ACC112 (cell line): ENCODE measurements at regions not wholly inside any gene's neighbourhood (a gene's known extent, or its start where the extent isn't known, plus 50 kb on each side); places are given as distances from the start of the nearest gene placed in this dataset.

Source experiments
- H2AFZ ChIP-seq: fragments of 200-600 bp; sonication (generic); one replicate; pipeline ENCODE4 v1.6.0; 2017; ENCODE audit warnings: antibody characterized with exemption, low read length; ENCODE audit not compliant: unreplicated experiment
- H3K27ac ChIP-seq: fragments of 200-600 bp; sonication (generic); 2 replicates; pipeline ENCODE4 v1.5.1; 2014; ENCODE audit warnings: low read depth, mild to moderate bottlenecking, antibody characterized with exemption, low read length, moderate library complexity
- H3K27me3 ChIP-seq: fragments of 200-600 bp; sonication (generic); 2 replicates; pipeline ENCODE4 v1.6.1; 2014; ENCODE audit warnings: mild to moderate bottlenecking, antibody characterized with exemption, low read length, moderate library complexity, mixed read lengths; ENCODE audit not compliant: insufficient read depth
- H3K36me3 ChIP-seq: fragments of 200-600 bp; sonication (generic); 2 replicates; pipeline ENCODE4 v1.6.1; 2016; ENCODE audit warnings: mild to moderate bottlenecking, antibody characterized with exemption, low read length, moderate library complexity, mixed read lengths; ENCODE audit not compliant: insufficient read depth
- H3K4me1 ChIP-seq: fragments of 200-600 bp; sonication (generic); one replicate; pipeline ENCODE4 v1.6.1; 2016; ENCODE audit warnings: low read length, mixed read lengths; ENCODE audit not compliant: insufficient read depth, unreplicated experiment, control insufficient read depth
- H3K4me3 ChIP-seq: fragments of 200-600 bp; sonication (generic); 2 replicates; pipeline ENCODE4 v1.5.1; 2014; ENCODE audit warnings: mild to moderate bottlenecking, low read depth, low read length
- H3K79me2 ChIP-seq: fragments of 200-600 bp; sonication (generic); one replicate; pipeline ENCODE4 v1.6.0; 2016; ENCODE audit warnings: low read length; ENCODE audit not compliant: control insufficient read depth, unreplicated experiment, insufficient read depth

DNA sequence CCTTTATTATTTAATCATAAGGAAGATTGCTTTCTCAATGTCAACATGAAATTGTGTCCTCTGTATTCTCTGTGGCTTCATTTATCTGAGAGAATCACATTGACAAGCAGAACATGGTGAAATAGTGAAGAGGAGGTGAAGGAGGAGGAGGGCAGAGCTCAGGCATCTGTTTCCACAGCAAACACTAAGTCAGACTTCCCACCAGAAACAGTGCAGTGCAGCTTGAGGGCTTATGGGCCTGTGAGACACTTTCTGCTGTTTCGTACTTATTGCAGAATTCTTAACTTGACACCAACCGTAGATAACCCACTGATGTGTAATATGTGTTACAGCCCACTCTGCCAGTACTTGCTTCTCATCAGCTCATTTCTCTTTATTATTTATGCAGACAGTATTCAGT, 386.3 kb downstream of the DIRAS2 start:
- no peaks in the 10 kb centered on the region for H3K4me1 ChIP-seq
- H3K27me3 ChIP-seq = no peaks in the 10 kb centered on the region
- H3K4me3 ChIP-seq = no peak overlapping the region
- no peaks in the 10 kb centered on the region for H3K36me3 ChIP-seq
- no peaks in the 10 kb centered on the region for H3K79me2 ChIP-seq
- no peak overlapping the region for H2AFZ ChIP-seq
- H3K27ac ChIP-seq = no peak overlapping the region

GRCh38 chr9:90259311-90260246, 383.0 kb downstream of the DIRAS2 start:
- no peaks in the 10 kb centered on the region for H3K36me3 ChIP-seq
- H3K27ac ChIP-seq = no peak overlapping the region
- no peaks in the 10 kb centered on the region for H3K79me2 ChIP-seq
- no peaks in the 10 kb centered on the region for H3K27me3 ChIP-seq
- H2AFZ ChIP-seq = no peak overlapping the region
- H3K4me3 ChIP-seq = no peak overlapping the region
- no peaks in the 10 kb centered on the region for H3K4me1 ChIP-seq

GRCh38 chr9:90261698-90262097, 380.9 kb downstream of the DIRAS2 start:
- Histone ChIP-seq H3K79me2 (no peaks in the 10 kb centered on the region), H3K27me3 (no peaks in the 10 kb centered on the region), H3K27ac (no peak overlapping the region), H2AFZ (no peak overlapping the region), H3K4me3 (no peak overlapping the region), H3K36me3 (no peaks in the 10 kb centered on the region), H3K4me1 (no peaks in the 10 kb centered on the region)

DNA sequence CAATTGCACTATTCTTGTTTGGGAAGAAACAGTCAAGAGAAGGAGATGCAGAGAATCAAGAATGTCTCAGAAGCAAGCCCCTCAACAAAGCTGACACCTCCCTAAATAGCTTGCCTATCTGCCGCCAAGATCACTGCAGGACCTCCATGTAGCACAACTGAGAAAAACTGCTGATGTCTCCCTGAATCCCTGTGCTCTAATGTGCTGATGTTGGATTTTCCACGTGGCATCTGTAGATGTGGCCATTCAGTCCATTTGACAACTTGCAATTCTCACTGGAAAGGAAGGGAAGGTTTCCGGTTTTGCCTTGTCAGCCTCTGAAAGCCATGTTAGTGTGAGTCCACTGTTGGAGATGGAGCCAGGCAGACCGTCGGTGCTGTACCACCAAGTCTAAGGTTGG, 374.0 kb downstream of the DIRAS2 start:
- no peaks in the 10 kb centered on the region for H3K79me2 ChIP-seq
- no peaks in the 10 kb centered on the region for H3K4me1 ChIP-seq
- no peak overlapping the region for H3K4me3 ChIP-seq
- no peak overlapping the region for H3K27ac ChIP-seq
- H2AFZ ChIP-seq = no peak overlapping the region
- H3K27me3 ChIP-seq = no peaks in the 10 kb centered on the region
- no peaks in the 10 kb centered on the region for H3K36me3 ChIP-seq

GRCh38 chr9:90271707-90272106, 370.9 kb downstream of the DIRAS2 start:
- H3K27ac ChIP-seq = no peak overlapping the region
- H2AFZ ChIP-seq = no peak overlapping the region
- H3K4me1 ChIP-seq = no peaks in the 10 kb centered on the region
- H3K27me3 ChIP-seq = no peaks in the 10 kb centered on the region
- no peaks in the 10 kb centered on the region for H3K79me2 ChIP-seq
- H3K36me3 ChIP-seq = no peaks in the 10 kb centered on the region
- no peak overlapping the region for H3K4me3 ChIP-seq

DNA sequence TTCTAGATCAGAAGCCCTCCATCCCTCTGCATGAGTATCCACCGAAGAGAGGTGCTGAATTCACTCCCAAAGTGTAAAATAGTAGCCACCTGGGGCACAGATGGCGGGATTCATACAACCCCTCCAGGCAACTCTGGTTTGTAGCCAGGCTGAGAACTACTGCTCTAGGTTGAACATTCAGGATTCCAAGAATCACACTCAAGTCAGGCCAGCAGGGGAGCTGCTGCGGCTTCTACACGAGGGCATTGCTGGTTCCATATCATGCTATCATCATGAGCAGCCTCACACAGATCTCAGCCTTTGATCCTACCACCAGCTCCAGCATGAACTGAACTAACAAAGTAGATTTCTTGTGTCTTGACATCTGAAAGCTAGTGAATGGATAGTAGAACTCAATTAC, 367.9 kb downstream of the DIRAS2 start:
- Histone ChIP-seq H3K79me2 (no peaks in the 10 kb centered on the region), H3K36me3 (no peaks in the 10 kb centered on the region), H3K27ac (no peak overlapping the region), H3K4me1 (no peaks in the 10 kb centered on the region), H3K4me3 (no peak overlapping the region), H3K27me3 (no peaks in the 10 kb centered on the region), H2AFZ (no peak overlapping the region)

- no peaks in the 10 kb centered on the region for H3K4me1 ChIP-seq
- no peak overlapping the region for H3K4me3 ChIP-seq
- no peaks in the 10 kb centered on the region for H3K36me3 ChIP-seq
- no peaks in the 10 kb centered on the region for H3K27me3 ChIP-seq
- no peaks in the 10 kb centered on the region for H3K79me2 ChIP-seq
- no peak overlapping the region for H2AFZ ChIP-seq
- no peak overlapping the region for H3K27ac ChIP-seq
Observed at GRCh38 chr9:90285946-90286345, 356.7 kb downstream of the DIRAS2 start.

DNA sequence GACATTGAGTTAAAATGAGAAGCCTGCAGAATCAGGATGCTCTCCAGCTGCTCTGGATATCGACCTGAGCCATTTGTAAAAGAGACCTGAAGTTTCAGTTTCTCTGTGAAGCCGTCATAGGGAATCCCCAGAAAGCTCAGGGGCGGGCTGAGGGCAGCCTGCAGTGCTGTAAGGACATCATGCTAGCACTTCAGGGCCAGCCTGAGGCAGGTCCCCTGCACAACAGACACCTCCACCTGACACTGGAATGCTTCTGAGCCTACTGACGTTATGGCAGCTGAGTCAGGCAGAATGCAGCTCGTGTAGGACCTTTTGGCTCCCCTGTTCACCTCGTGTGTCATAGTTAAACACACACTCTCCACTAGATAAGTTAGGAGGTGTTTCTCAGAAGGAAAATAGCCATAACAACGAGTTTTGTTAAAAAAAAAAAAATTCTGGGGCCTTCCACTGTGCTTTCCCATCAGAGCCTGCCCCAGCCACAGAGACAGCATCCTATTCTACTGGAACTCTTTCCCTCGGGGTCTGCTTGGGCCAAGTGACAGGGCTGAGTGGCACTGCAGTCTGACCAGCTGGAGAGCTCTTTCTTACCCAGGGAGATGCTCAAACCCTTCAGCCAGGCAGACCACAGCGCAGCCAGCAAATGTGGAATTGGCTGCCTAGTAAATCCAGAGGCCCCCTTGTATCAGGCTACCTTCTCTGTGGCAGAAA, 354.9 kb downstream of the DIRAS2 start:
- no peaks in the 10 kb centered on the region for H3K36me3 ChIP-seq
- no peaks in the 10 kb centered on the region for H3K79me2 ChIP-seq
- H3K4me1 ChIP-seq = no peaks in the 10 kb centered on the region
- no peak overlapping the region for H2AFZ ChIP-seq
- H3K27ac ChIP-seq = no peak overlapping the region
- H3K4me3 ChIP-seq = no peak overlapping the region
- H3K27me3 ChIP-seq = no peaks in the 10 kb centered on the region

DNA sequence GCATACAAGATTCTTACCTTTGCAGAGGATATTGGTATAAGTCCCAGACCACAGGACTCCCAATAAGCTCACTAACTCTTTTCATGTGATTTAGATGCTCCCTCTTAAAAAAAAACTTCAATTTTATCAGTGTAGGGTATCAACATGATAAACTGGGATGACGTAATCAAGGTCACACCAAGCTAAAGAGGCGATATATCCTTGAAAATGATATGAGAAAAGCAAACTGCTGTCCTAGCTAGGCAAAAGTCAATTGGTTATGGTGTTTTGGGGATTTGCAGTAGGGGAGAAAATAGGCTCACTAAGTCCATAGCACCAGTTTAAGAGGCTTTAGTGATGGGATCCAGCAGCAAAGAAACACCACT, 354.4 kb downstream of the DIRAS2 start:
- no peaks in the 10 kb centered on the region for H3K27me3 ChIP-seq
- no peaks in the 10 kb centered on the region for H3K4me1 ChIP-seq
- H3K4me3 ChIP-seq = no peak overlapping the region
- no peak overlapping the region for H2AFZ ChIP-seq
- H3K79me2 ChIP-seq = no peaks in the 10 kb centered on the region
- H3K36me3 ChIP-seq = no peaks in the 10 kb centered on the region
- no peak overlapping the region for H3K27ac ChIP-seq

DNA sequence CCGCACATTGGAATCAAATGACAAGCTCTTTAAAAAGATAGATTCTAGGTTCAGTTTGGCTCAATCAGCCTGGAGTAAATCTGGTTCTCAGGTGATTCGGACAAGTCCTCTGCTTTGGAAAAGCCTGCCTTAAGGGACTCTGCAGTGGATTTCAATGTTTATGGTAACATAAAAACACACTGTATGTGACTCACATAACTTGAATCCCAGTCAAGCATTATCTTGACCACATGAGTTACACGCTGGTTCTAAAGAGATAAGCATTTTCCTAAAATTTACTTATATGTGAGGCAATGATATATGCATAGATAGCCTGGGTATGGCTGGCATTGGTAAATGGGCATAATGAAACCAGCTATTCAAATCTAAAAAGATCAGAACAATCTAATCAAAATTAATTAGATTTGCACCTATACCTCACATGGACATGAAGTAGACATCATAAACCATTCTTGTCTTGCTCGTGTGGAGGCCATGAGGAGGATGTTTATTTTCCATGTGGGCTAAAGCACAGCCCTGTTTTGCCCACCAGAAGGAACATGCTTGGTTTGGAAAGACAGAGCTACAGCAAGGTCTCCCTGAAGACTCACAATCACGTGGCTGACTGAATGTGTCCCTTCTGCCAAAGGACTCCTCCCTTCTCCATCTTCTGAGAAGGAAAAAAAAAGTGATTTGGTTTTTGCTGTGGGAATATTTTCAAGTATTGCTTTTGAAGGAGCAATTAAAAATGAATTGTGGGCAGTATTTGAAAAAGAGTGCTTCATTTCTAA, 351.7 kb downstream of the DIRAS2 start:
- Histone ChIP-seq H3K79me2 (no peaks in the 10 kb centered on the region), H3K4me3 (no peak overlapping the region), H2AFZ (no peak overlapping the region), H3K27me3 (no peaks in the 10 kb centered on the region), H3K4me1 (no peaks in the 10 kb centered on the region), H3K27ac (no peak overlapping the region), H3K36me3 (no peaks in the 10 kb centered on the region)
